Stimulated activated CD4-positive, alpha-beta T cell treated with anti-CD3 and anti-CD28 coated beads, Interleukin-1b, Interleukin-23, amount 100 ng/mL, for 4 hours (primary cell): ENCODE measurements at regions not wholly inside any gene's neighbourhood (a gene's known extent, or its start where the extent isn't known, plus 50 kb on each side); places are given as distances from the start of the nearest gene placed in this dataset.
"Not testable (repeated sequence)": the region's sequence is repeated elsewhere in the genome, so short reads cannot be mapped to it uniquely, and the experiment has no call there.

Experiments
- DNase-seq, 2 donors: peaks; one replicate each; pipeline ENCODE4 v3.0.0-alpha.2; 2020; ENCODE audit warnings: low read depth in 2 of 2

GRCh38 chr3:178340506-178340905, 195.7 kb upstream of the KCNMB2 start:
- DNase-seq = no peak

- DNase-seq = no peak
Observed at GRCh38 chr3:178341636-178342035, 194.6 kb upstream of the KCNMB2 start.

GRCh38 chr3:178342111-178342510, 194.1 kb upstream of the KCNMB2 start:
- DNase-seq = no peak

- no peak for DNase-seq
Observed at GRCh38 chr3:178343433-178344038, 192.7 kb upstream of the KCNMB2 start.

GRCh38 chr3:178345944-178346343, 190.3 kb upstream of the KCNMB2 start:
- no peak for DNase-seq

- not testable (repeated sequence) for DNase-seq
Observed at GRCh38 chr3:178348561-178349217, 187.5 kb upstream of the KCNMB2 start.

GRCh38 chr3:178349218-178349596, 187.0 kb upstream of the KCNMB2 start:
- DNase-seq = not testable (repeated sequence)

GRCh38 chr3:178350763-178351162, 185.5 kb upstream of the KCNMB2 start:
- no peak for DNase-seq

- no peak for DNase-seq
Observed at GRCh38 chr3:178352326-178353005, 183.8 kb upstream of the KCNMB2 start.

GRCh38 chr3:178353006-178353694, 183.1 kb upstream of the KCNMB2 start:
- no peak for DNase-seq

- DNase-seq = no peak
Observed at GRCh38 chr3:178359728-178360127, 176.5 kb upstream of the KCNMB2 start.

- not testable (repeated sequence) for DNase-seq
Observed at GRCh38 chr3:178363048-178363447, 173.2 kb upstream of the KCNMB2 start.

- no peak for DNase-seq
Observed at GRCh38 chr3:178367817-178368617, 168.2 kb upstream of the KCNMB2 start.

GRCh38 chr3:178369006-178369405, 167.2 kb upstream of the KCNMB2 start:
- no peak for DNase-seq

- DNase-seq = no peak
Observed at GRCh38 chr3:178369811-178370210, 166.4 kb upstream of the KCNMB2 start.

- DNase-seq = no peak
Observed at GRCh38 chr3:178370387-178370786, 165.8 kb upstream of the KCNMB2 start.

GRCh38 chr3:178381555-178381954, 154.7 kb upstream of the KCNMB2 start:
- no peak for DNase-seq

- no peak for DNase-seq
Observed at GRCh38 chr3:178381971-178382448, 154.2 kb upstream of the KCNMB2 start.

GRCh38 chr3:178382449-178383061, 153.7 kb upstream of the KCNMB2 start:
- DNase-seq = no peak

- DNase-seq = no peak
Observed at GRCh38 chr3:178384321-178385230, 151.7 kb upstream of the KCNMB2 start.
